Aorta (tissue), 5 donors: ENCODE measurements at regions not wholly inside any gene's neighbourhood (a gene's known extent, or its start where the extent isn't known, plus 50 kb on each side); places are given as distances from the start of the nearest gene placed in this dataset.

ENCODE experiments used
- ATAC-seq: fragments of 200-7000 bp; cut with Tn5 transposase; one replicate; pipeline ENCODE4 v1.9.1; 2022; ENCODE audit warnings: moderate library complexity; ENCODE audit not compliant: low FRiP score
- DNase-seq, 2 donors: peaks; one replicate each; pipeline ENCODE4 v3.0.0-alpha.2; 2020
- H3K27ac ChIP-seq, 2 donors: one replicate each; pipeline ENCODE4 v1.5.1; 2013; ENCODE audit warnings: low read length in 2 of 2, mild to moderate bottlenecking in 2 of 2, moderate library complexity in 2 of 2, control low read depth in 1 of 2, inconsistent platforms in 1 of 2, low read depth in 1 of 2
- H3K27me3 ChIP-seq, 2 donors: one replicate each; pipeline ENCODE4 v1.6.1; 2013; ENCODE audit warnings: control low read depth in 1 of 2, low read length in 1 of 2, mild to moderate bottlenecking in 1 of 2, moderate library complexity in 1 of 2; ENCODE audit not compliant: insufficient read depth in 2 of 2, control insufficient read depth in 1 of 2
- H3K36me3 ChIP-seq, 2 donors: one replicate each; pipeline ENCODE4 v1.6.1; 2013; ENCODE audit warnings: control low read depth in 1 of 2, low read length in 1 of 2, mild to moderate bottlenecking in 1 of 2; ENCODE audit not compliant: insufficient read depth in 2 of 2, control insufficient read depth in 1 of 2
- H3K4me1 ChIP-seq, 2 donors: one replicate each; pipeline ENCODE4 v1.6.1; 2013; ENCODE audit warnings: low read length in 2 of 2, control low read depth in 1 of 2, mild to moderate bottlenecking in 1 of 2, moderate library complexity in 1 of 2; ENCODE audit not compliant: insufficient read depth in 2 of 2, control insufficient read depth in 1 of 2
- H3K4me3 ChIP-seq, 2 donors: one replicate each; pipeline ENCODE4 v1.5.1; 2013; ENCODE audit warnings: low read length in 2 of 2, control low read depth in 1 of 2, mild to moderate bottlenecking in 1 of 2
- H3K9me3 ChIP-seq: one replicate; pipeline ENCODE4 v1.6.1; 2013; ENCODE audit warnings: mild to moderate bottlenecking, low read length; ENCODE audit not compliant: control insufficient read depth
- WGBS, 2 donors: extraction: QIAGEN DNeasy Blood & Tissue Kit; methylation state at CpG; one replicate each; pipeline ENCODE4 v1.1.7; 2013; 5-methylcytosine and 5-hydroxymethylcytosine counted together
- intact Hi-C, 2 donors: fragments of 100-400 bp; cut with DNase I; formaldehyde crosslinking; loops; one replicate each; pipeline versions ENCODE4 v1.14.2 to v1.15.0; 2022
- donor health status: healthy with polysubstance abuse.
- donor health status: Bipolar disorder and iron deficiency.
- donor health status: DM: no; HTN: no; CAD: no.
- donor health status: DM: no; HTN: no; CAD: no.
- donor health status: DM: yes; HTN: yes; CAD: no.

- Histone ChIP-seq H3K27ac (no peak overlapping the region), H3K27me3 (no peaks in the 10 kb centered on the region), H3K4me1 (no peaks in the 10 kb centered on the region), H3K4me3 (no peak overlapping the region), H3K36me3 (no peaks in the 10 kb centered on the region), H3K9me3 (no peaks in the 10 kb centered on the region)
- DNase-seq (no peak), ATAC-seq (no peak)
- intact Hi-C loops = no loop called here
- 51 to 58% methylated on average over 5 of the region's 5 CpGs for WGBS, 2 donors
Observed at GRCh38 chr21:25371841-25372425, 235.3 kb downstream of the MRPL39 start.

GRCh38 chr21:25370311-25370744, 237.0 kb downstream of the MRPL39 start:
- no peaks in the 10 kb centered on the region for H3K36me3 ChIP-seq
- no peak overlapping the region for H3K4me3 ChIP-seq
- H3K27ac ChIP-seq = no peak overlapping the region
- H3K9me3 ChIP-seq = no peaks in the 10 kb centered on the region
- H3K4me1 ChIP-seq = no peaks in the 10 kb centered on the region
- no peaks in the 10 kb centered on the region for H3K27me3 ChIP-seq
- ATAC-seq = no peak
- intact Hi-C loops = no loop called here
- 38 to 43% methylated on average over 6 of the region's 6 CpGs for WGBS, 2 donors
- peak in 1 of 2 donors; percentile 49 for DNase-seq

- DNase-seq = no peak
- no peaks in the 10 kb centered on the region for H3K27me3 ChIP-seq
- WGBS, 2 donors = 27 to 28% methylated on average over 4 of the region's 4 CpGs
- no peaks in the 10 kb centered on the region for H3K4me1 ChIP-seq
- no peak overlapping the region for H3K4me3 ChIP-seq
- intact Hi-C loops = no loop called here
- H3K36me3 ChIP-seq = no peaks in the 10 kb centered on the region
- no peak overlapping the region for H3K27ac ChIP-seq
- H3K9me3 ChIP-seq = no peaks in the 10 kb centered on the region
- ATAC-seq = no peak
Observed at GRCh38 chr21:25369524-25370300, 237.6 kb downstream of the MRPL39 start.

- no peaks in the 10 kb centered on the region for H3K27me3 ChIP-seq
- H3K4me3 ChIP-seq = no peak overlapping the region
- no peak overlapping the region for H3K27ac ChIP-seq
- H3K9me3 ChIP-seq = no peaks in the 10 kb centered on the region
- ATAC-seq = no peak
- intact Hi-C loops = no loop called here
- no peak for DNase-seq
- WGBS, 2 donors = 75 to 78% methylated on average over 7 of the region's 7 CpGs
- no peaks in the 10 kb centered on the region for H3K4me1 ChIP-seq
- no peaks in the 10 kb centered on the region for H3K36me3 ChIP-seq
Observed at GRCh38 chr21:25368531-25368930, 238.8 kb downstream of the MRPL39 start.

GRCh38 chr21:25366116-25366515, 241.2 kb downstream of the MRPL39 start:
- Histone ChIP-seq H3K9me3 (no peaks in the 10 kb centered on the region), H3K27ac (no peak overlapping the region), H3K4me1 (no peaks in the 10 kb centered on the region), H3K4me3 (no peak overlapping the region), H3K27me3 (no peaks in the 10 kb centered on the region), H3K36me3 (no peaks in the 10 kb centered on the region)
- no peak for ATAC-seq
- WGBS, 2 donors = 14 to 17% methylated on average over 1 of the region's 1 CpG
- intact Hi-C loops = no loop called here
- no peak for DNase-seq

GRCh38 chr21:25362375-25363267, 244.7 kb downstream of the MRPL39 start:
- H3K36me3 ChIP-seq = no peaks in the 10 kb centered on the region
- intact Hi-C loops = no loop called here
- no peaks in the 10 kb centered on the region for H3K27me3 ChIP-seq
- no peaks in the 10 kb centered on the region for H3K9me3 ChIP-seq
- no peak overlapping the region for H3K4me3 ChIP-seq
- H3K4me1 ChIP-seq = no peaks in the 10 kb centered on the region
- ATAC-seq = no peak
- DNase-seq = no peak
- no peak overlapping the region for H3K27ac ChIP-seq
- 84 to 85% methylated on average over 15 of the region's 15 CpGs for WGBS, 2 donors

GRCh38 chr21:25361765-25362164, 245.5 kb downstream of the MRPL39 start:
- no peak overlapping the region for H3K27ac ChIP-seq
- intact Hi-C loops = no loop called here
- 95 to 97% methylated on average over 27 to 28 of the region's 28 CpGs for WGBS, 2 donors

GRCh38 chr21:25361097-25361496, 246.2 kb downstream of the MRPL39 start:
- WGBS, 2 donors = 21 to 43% methylated on average over 1 of the region's 1 CpG
- Histone ChIP-seq H3K27ac (no peak overlapping the region), H3K9me3 (no peaks in the 10 kb centered on the region), H3K4me3 (no peak overlapping the region), H3K27me3 (no peaks in the 10 kb centered on the region), H3K4me1 (no peaks in the 10 kb centered on the region), H3K36me3 (no peaks in the 10 kb centered on the region)
- intact Hi-C loops = no loop called here
- ATAC-seq (no peak), DNase-seq (no peak)

More at GRCh38 chr21:25361765-25362164, 245.5 kb downstream of the MRPL39 start:
- H3K4me3 ChIP-seq = no peak overlapping the region
- DNase-seq (no peak), ATAC-seq (no peak)
- H3K9me3 ChIP-seq = no peaks in the 10 kb centered on the region
- no peaks in the 10 kb centered on the region for H3K27me3 ChIP-seq
- no peaks in the 10 kb centered on the region for H3K4me1 ChIP-seq
- H3K36me3 ChIP-seq = no peaks in the 10 kb centered on the region
